Ecto neural progenitor cell (in vitro differentiated cells): ENCODE measurements at regions not wholly inside any gene's neighbourhood (a gene's known extent, or its start where the extent isn't known, plus 50 kb on each side); places are given as distances from the start of the nearest gene placed in this dataset.
A peak's percentile ranks its signal among the peaks of the same experiment; 100 is the strongest.

ENCODE experiments used
- DNase-seq: peaks from one replicate; pipeline ENCODE4 v3.0.0-alpha.2; 2018; ENCODE audit warnings: low spot score

GRCh38 chr9:120212153-120212852 lies 367.7 kb downstream of the CDK5RAP2 start:
- DNase-seq: no peak

- DNase-seq: no peak
These were observed 369.7 kb downstream of the CDK5RAP2 start for GRCh38 chr9:120210274-120210673.

GRCh38 chr9:120202856-120203654 lies 376.9 kb downstream of the CDK5RAP2 start:
- DNase-seq: no peak

- DNase-seq: no peak
These were observed 381.9 kb downstream of the CDK5RAP2 start for GRCh38 chr9:120198027-120198426.

GRCh38 chr9:120197605-120198004 lies 382.4 kb downstream of the CDK5RAP2 start:
- DNase-seq: no peak

GRCh38 chr9:120191141-120191540 lies 388.8 kb downstream of the CDK5RAP2 start:
- no peak for DNase-seq

GRCh38 chr9:120187758-120188157 lies 392.2 kb downstream of the CDK5RAP2 start:
- no peak for DNase-seq

GRCh38 chr9:120186276-120186675 lies 393.7 kb downstream of the CDK5RAP2 start:
- no peak for DNase-seq

- DNase-seq: no peak
These were observed 395.7 kb downstream of the CDK5RAP2 start for GRCh38 chr9:120184266-120184665.

GRCh38 chr9:120183615-120184014 lies 396.4 kb downstream of the CDK5RAP2 start:
- DNase-seq: no peak

GRCh38 chr9:120182011-120182410 lies 398.0 kb downstream of the CDK5RAP2 start:
- DNase-seq: no peak

GRCh38 chr9:120177121-120177520 lies 402.8 kb downstream of the CDK5RAP2 start:
- DNase-seq: no peak

- DNase-seq: no peak
These were observed 404.9 kb downstream of the CDK5RAP2 start for GRCh38 chr9:120175031-120175430.

GRCh38 chr9:120161776-120162175 lies 418.2 kb downstream of the CDK5RAP2 start:
- DNase-seq: no peak

- DNase-seq: no peak
These were observed 421.7 kb downstream of the CDK5RAP2 start for GRCh38 chr9:120158221-120158620.

GRCh38 chr9:120156376-120156775 lies 423.6 kb downstream of the CDK5RAP2 start:
- DNase-seq: no peak

- no peak for DNase-seq
These were observed 426.7 kb downstream of the CDK5RAP2 start for GRCh38 chr9:120153258-120153657.

- DNase-seq: peak; percentile 80
These were observed 427.7 kb downstream of the CDK5RAP2 start for GRCh38 chr9:120152295-120152694.

GRCh38 chr9:120151806-120152205 lies 428.2 kb downstream of the CDK5RAP2 start:
- peak; percentile 51 for DNase-seq

- DNase-seq: no peak
These were observed 428.8 kb downstream of the CDK5RAP2 start for GRCh38 chr9:120151149-120151548.

GRCh38 chr9:120138955-120139354 lies 441.0 kb downstream of the CDK5RAP2 start:
- DNase-seq: no peak

GRCh38 chr9:120137186-120137840 lies 442.7 kb downstream of the CDK5RAP2 start:
- no peak for DNase-seq

- no peak for DNase-seq
These were observed 443.3 kb downstream of the CDK5RAP2 start for GRCh38 chr9:120136696-120137095.
